Right renal pelvis (tissue), 4 donors: ENCODE measurements at regions not wholly inside any gene's neighbourhood (a gene's known extent, or its start where the extent isn't known, plus 50 kb on each side); places are given as distances from the start of the nearest gene placed in this dataset.

Source experiments
- DNase-seq, 4 donors: peaks; one replicate each; pipeline ENCODE4 v3.0.0-alpha.2; 2013; ENCODE audit warnings: low read depth in 4 of 4, low spot score in 3 of 4, missing footprints in 1 of 4

DNA sequence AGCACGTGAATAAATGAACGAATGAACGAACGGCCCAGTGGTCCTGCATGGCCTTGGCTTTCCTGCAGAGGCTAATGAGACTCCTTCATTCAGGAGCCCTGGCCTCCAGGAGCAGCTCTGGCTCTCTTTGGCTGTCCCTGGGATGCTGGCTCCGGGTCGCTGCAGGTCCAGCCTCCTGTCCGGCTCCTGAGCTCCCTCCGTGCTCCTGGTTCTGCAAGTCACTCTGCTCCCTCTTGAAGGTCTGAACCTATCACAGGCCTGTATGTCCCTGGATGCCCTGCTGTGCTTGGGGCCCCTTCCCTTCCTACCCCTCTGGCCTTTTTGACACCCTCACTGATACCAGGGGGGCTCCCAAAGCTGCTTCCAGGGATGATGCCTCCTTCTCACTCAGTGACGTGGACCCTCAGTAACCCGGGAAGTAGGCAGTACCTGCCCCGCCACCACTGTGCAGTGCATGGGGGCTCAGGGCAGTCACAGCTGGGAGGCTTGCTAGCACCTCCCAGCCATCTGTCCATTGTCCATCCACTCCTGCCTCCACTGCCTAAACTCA, 133.7 kb upstream of the C14orf180 start:
- DNase-seq, result no peak

GRCh38 chr14:104446611-104447010, 133.0 kb upstream of the C14orf180 start:
- DNase-seq, result no peak

DNA sequence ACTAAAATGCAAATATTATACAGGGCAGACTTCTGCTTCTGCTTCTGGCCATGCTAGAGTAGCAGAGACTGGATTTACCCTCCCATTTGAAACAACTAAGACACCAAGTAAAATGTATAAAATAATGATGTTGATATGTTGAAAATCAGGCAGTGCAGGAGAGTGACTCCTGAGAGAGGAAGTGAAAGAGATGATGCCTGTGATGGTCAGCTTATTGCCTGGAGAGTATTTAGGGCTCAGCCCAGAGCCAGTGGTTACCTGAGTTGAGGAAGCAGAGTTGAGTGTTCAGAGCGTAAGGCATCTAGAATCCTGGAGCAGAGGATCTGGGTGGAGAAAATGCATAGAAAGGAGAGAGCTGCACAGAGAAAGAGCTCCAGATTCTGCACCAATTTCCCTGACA, 131.8 kb upstream of the C14orf180 start:
- no peak for DNase-seq

GRCh38 chr14:104448321-104448720, 131.2 kb upstream of the C14orf180 start:
- no peak for DNase-seq

DNA sequence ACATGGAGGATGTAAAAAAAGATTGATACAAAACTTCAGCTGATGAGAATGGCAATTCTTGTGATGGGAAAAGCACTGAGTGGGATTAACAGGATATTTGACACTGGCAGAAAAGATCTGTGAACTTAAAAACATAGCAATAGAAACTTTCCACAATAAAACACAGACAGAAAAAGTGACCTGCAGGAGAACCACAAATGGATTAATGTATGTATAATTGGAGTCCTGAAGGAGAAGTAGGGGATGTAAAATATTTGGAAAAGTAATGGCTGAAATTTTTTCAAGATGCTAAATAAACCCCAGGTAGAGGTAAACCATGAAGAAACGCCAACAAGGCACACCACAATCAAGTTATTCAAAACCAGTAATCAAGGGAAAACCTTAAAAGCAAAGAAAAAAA, 130.8 kb upstream of the C14orf180 start:
- no peak for DNase-seq

- DNase-seq, result no peak
Observed at GRCh38 chr14:104450811-104451401, 128.7 kb upstream of the C14orf180 start.

DNA sequence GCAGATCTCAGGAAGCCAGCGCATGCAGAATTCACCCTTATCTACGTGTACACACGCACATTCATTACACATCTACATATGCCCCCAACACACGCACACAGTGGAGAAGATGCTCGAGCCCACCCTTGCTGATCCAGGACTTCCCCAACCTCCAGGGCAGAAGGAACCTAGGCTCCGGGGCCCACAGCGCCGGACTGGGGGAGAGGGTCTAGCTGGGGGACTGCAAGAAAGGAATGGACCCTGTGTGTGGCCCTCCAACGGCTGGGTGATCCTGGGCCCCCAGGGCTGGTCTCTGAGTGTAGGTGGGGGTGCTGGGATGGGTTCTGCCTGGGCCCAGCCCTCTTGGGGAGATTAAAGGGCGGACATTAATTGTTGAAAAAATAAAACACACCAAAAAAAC, 128.1 kb upstream of the C14orf180 start:
- no peak for DNase-seq

- no peak for DNase-seq
Observed at GRCh38 chr14:104458845-104459244, 120.7 kb upstream of the C14orf180 start.

- DNase-seq, result no peak
Observed at GRCh38 chr14:104460791-104461651, 118.5 kb upstream of the C14orf180 start.

- no peak for DNase-seq
Observed at GRCh38 chr14:104461676-104462449, 117.7 kb upstream of the C14orf180 start.

GRCh38 chr14:104462651-104463630, 116.6 kb upstream of the C14orf180 start:
- no peak for DNase-seq

GRCh38 chr14:104464907-104465306, 114.7 kb upstream of the C14orf180 start:
- DNase-seq, result no peak

GRCh38 chr14:104465482-104466390, 113.8 kb upstream of the C14orf180 start:
- DNase-seq, result no peak

GRCh38 chr14:104467236-104467635, 112.3 kb upstream of the C14orf180 start:
- no peak for DNase-seq

- no peak for DNase-seq
Observed at GRCh38 chr14:104467641-104468040, 111.9 kb upstream of the C14orf180 start.

GRCh38 chr14:104469591-104469990, 110.0 kb upstream of the C14orf180 start:
- DNase-seq, result no peak

- no peak for DNase-seq
Observed at GRCh38 chr14:104470588-104470987, 109.0 kb upstream of the C14orf180 start.

GRCh38 chr14:104471114-104471513, 108.5 kb upstream of the C14orf180 start:
- DNase-seq, result no peak

DNA sequence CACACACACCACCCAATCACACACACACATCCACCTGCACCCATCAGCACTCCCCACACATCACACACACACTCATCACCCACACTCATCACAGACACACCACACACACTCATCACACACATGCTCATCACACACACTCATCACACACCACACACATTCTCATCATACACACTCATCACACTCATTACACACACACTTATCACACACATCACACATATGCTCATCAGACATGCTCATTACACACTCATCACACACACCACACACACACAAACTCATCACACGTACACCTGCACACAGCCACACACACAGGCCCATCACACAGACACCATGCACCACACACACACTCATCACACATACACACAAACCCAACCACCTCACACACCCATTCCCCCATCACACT, 107.5 kb upstream of the C14orf180 start:
- no peak for DNase-seq
